Adipocyte (in vitro differentiated cells): ENCODE measurements at regions not wholly inside any gene's neighbourhood (a gene's known extent, or its start where the extent isn't known, plus 50 kb on each side); places are given as distances from the start of the nearest gene placed in this dataset.

Source experiments
- DNase-seq: peaks from one replicate; pipeline ENCODE4 v3.0.0-alpha.2; 2015; ENCODE audit warnings: low read depth
- H3K27me3 ChIP-seq: replicated peaks from 2 replicates; pipeline ENCODE4 v1.7.0; 2013; ENCODE audit warnings: mild to moderate bottlenecking, low read length, moderate library complexity; ENCODE audit not compliant: control insufficient read depth, insufficient read depth
- H3K36me3 ChIP-seq: 2 replicates; pipeline ENCODE4 v1.7.0; 2013; ENCODE audit warnings: low read length, mild to moderate bottlenecking, moderate library complexity; ENCODE audit not compliant: control insufficient read depth, insufficient read depth, severe bottlenecking
- H3K4me1 ChIP-seq: 2 replicates; pipeline ENCODE4 v1.7.0; 2013; ENCODE audit warnings: mild to moderate bottlenecking, low read length, moderate library complexity; ENCODE audit not compliant: control insufficient read depth, insufficient read depth
- H3K4me3 ChIP-seq: 2 replicates; pipeline ENCODE4 v1.7.0; 2013; ENCODE audit warnings: mild to moderate bottlenecking, low read length, moderate library complexity
- H3K9ac ChIP-seq: 2 replicates; pipeline ENCODE4 v1.7.0; 2013; ENCODE audit warnings: mild to moderate bottlenecking, low read length, moderate library complexity
- H3K9me3 ChIP-seq: 2 replicates; pipeline ENCODE4 v1.7.0; 2013; ENCODE audit warnings: mild to moderate bottlenecking, low read length, moderate library complexity; ENCODE audit not compliant: control insufficient read depth

GRCh38 chr13:23985060-23985459 lies 87.8 kb upstream of the C1QTNF9B start:
- Histone ChIP-seq H3K9me3 (no peaks in the 10 kb centered on the region), H3K9ac (no peak overlapping the region), H3K4me3 (no peak overlapping the region), H3K4me1 (peaks cover 15% of the 10 kb centered on the region), H3K36me3 (no peaks in the 10 kb centered on the region), H3K27me3 (no peaks in the 10 kb centered on the region)
- DNase-seq = no peak

- no peak overlapping the region for H3K4me3 ChIP-seq
- no peaks in the 10 kb centered on the region for H3K36me3 ChIP-seq
- H3K9me3 ChIP-seq = no peaks in the 10 kb centered on the region
- peaks cover 6% of the 10 kb centered on the region for H3K27me3 ChIP-seq
- H3K9ac ChIP-seq = no peak overlapping the region
- no peak for DNase-seq
- peaks cover 12% of the 10 kb centered on the region for H3K4me1 ChIP-seq
Observed at GRCh38 chr13:23985839-23986238, 88.5 kb upstream of the C1QTNF9B start.

GRCh38 chr13:23986619-23987018 lies 89.3 kb upstream of the C1QTNF9B start:
- Histone ChIP-seq H3K9ac (no peak overlapping the region), H3K27me3 (peaks cover 7% of the 10 kb centered on the region), H3K4me3 (no peak overlapping the region), H3K36me3 (no peaks in the 10 kb centered on the region), H3K9me3 (no peaks in the 10 kb centered on the region), H3K4me1 (peaks cover 12% of the 10 kb centered on the region)
- DNase-seq = peak; percentile 92

- peak; percentile 47 for DNase-seq
- no peak overlapping the region for H3K4me3 ChIP-seq
- no peaks in the 10 kb centered on the region for H3K9me3 ChIP-seq
- H3K36me3 ChIP-seq = no peaks in the 10 kb centered on the region
- no peak overlapping the region for H3K9ac ChIP-seq
- peaks cover 7% of the 10 kb centered on the region for H3K27me3 ChIP-seq
- peaks cover 12% of the 10 kb centered on the region for H3K4me1 ChIP-seq
Observed at GRCh38 chr13:23987331-23987894, 90.1 kb upstream of the C1QTNF9B start.

- H3K9me3 ChIP-seq = no peaks in the 10 kb centered on the region
- H3K4me3 ChIP-seq = no peak overlapping the region
- no peak overlapping the region for H3K9ac ChIP-seq
- H3K36me3 ChIP-seq = no peaks in the 10 kb centered on the region
- peaks cover 7% of the 10 kb centered on the region for H3K27me3 ChIP-seq
- DNase-seq = no peak
- peaks cover 12% of the 10 kb centered on the region for H3K4me1 ChIP-seq
Observed at GRCh38 chr13:23988546-23989122, 91.3 kb upstream of the C1QTNF9B start.

GRCh38 chr13:23990455-23990854 lies 93.2 kb upstream of the C1QTNF9B start:
- Histone ChIP-seq H3K9me3 (no peaks in the 10 kb centered on the region), H3K4me1 (peaks cover 12% of the 10 kb centered on the region), H3K27me3 (peaks cover 7% of the 10 kb centered on the region), H3K4me3 (no peak overlapping the region), H3K36me3 (no peaks in the 10 kb centered on the region), H3K9ac (no peak overlapping the region)
- DNase-seq = no peak

- no peaks in the 10 kb centered on the region for H3K36me3 ChIP-seq
- H3K9ac ChIP-seq = no peak overlapping the region
- DNase-seq = no peak
- peaks cover 7% of the 10 kb centered on the region for H3K27me3 ChIP-seq
- peaks cover 12% of the 10 kb centered on the region for H3K4me1 ChIP-seq
- H3K4me3 ChIP-seq = no peak overlapping the region
- no peaks in the 10 kb centered on the region for H3K9me3 ChIP-seq
Observed at GRCh38 chr13:23991119-23991518, 93.8 kb upstream of the C1QTNF9B start.

- no peaks in the 10 kb centered on the region for H3K4me1 ChIP-seq
- H3K27me3 ChIP-seq = peaks cover 7% of the 10 kb centered on the region
- no peak for DNase-seq
- no peaks in the 10 kb centered on the region for H3K36me3 ChIP-seq
- H3K9ac ChIP-seq = no peak overlapping the region
- no peaks in the 10 kb centered on the region for H3K9me3 ChIP-seq
- no peak overlapping the region for H3K4me3 ChIP-seq
Observed at GRCh38 chr13:23992781-23993679, 95.7 kb upstream of the C1QTNF9B start.

- no peaks in the 10 kb centered on the region for H3K4me1 ChIP-seq
- no peak overlapping the region for H3K4me3 ChIP-seq
- H3K9me3 ChIP-seq = no peaks in the 10 kb centered on the region
- H3K36me3 ChIP-seq = no peaks in the 10 kb centered on the region
- H3K9ac ChIP-seq = no peak overlapping the region
- no peak for DNase-seq
- H3K27me3 ChIP-seq = peaks cover 7% of the 10 kb centered on the region
Observed at GRCh38 chr13:23993680-23993985, 96.3 kb upstream of the C1QTNF9B start.

- H3K4me3 ChIP-seq = no peak overlapping the region
- no peaks in the 10 kb centered on the region for H3K9me3 ChIP-seq
- no peak for DNase-seq
- no peaks in the 10 kb centered on the region for H3K4me1 ChIP-seq
- H3K27me3 ChIP-seq = peaks cover 5% of the 10 kb centered on the region
- no peaks in the 10 kb centered on the region for H3K36me3 ChIP-seq
- H3K9ac ChIP-seq = no peak overlapping the region
Observed at GRCh38 chr13:23995283-23996073, 98.2 kb upstream of the C1QTNF9B start.

- no peak for DNase-seq
- no peak overlapping the region for H3K9ac ChIP-seq
- H3K9me3 ChIP-seq = no peaks in the 10 kb centered on the region
- H3K4me1 ChIP-seq = no peaks in the 10 kb centered on the region
- no peaks in the 10 kb centered on the region for H3K36me3 ChIP-seq
- H3K4me3 ChIP-seq = no peak overlapping the region
- H3K27me3 ChIP-seq = no peaks in the 10 kb centered on the region
Observed at GRCh38 chr13:23996456-23996855, 99.2 kb upstream of the C1QTNF9B start.
